OCI-M1 (cell line): ENCODE measurements at regions not wholly inside any gene's neighbourhood (a gene's known extent, or its start where the extent isn't known, plus 50 kb on each side); places are given as distances from the start of the nearest gene placed in this dataset.

Experiments
- DNase-seq: peaks from one replicate; lab custom pipeline; 2025; lab: John Stamatoyannopoulos, UW

DNA sequence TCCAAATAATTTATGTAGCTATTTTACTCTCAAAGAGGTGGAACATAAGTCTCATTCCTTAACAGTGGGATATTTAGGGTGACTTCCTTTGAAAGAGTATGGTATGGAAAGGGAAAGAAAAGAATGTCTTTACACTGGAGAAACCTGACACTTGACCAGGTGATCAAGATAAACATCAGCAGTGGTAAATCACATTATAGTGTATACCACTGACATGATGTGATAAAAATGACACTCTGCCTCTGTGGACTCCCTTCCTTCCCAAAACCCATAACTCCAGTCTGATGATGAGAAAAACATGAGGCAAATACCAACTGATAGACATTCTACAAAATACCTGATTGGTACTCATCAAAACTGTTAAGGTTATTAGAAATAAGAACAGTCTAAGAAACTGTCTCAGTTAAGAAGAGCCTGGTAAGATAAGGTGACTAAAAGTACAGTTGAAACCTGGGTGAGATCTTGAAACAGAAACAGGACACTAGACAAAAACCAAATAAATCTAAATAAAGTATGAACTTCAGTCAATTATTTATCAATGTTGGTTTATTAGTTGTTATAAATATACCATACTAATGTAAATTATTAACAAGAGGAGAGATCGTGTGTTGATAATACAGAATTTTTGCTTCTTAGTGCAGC, 144.2 kb upstream of the PCDH18 start:
- DNase-seq = no peak

DNA sequence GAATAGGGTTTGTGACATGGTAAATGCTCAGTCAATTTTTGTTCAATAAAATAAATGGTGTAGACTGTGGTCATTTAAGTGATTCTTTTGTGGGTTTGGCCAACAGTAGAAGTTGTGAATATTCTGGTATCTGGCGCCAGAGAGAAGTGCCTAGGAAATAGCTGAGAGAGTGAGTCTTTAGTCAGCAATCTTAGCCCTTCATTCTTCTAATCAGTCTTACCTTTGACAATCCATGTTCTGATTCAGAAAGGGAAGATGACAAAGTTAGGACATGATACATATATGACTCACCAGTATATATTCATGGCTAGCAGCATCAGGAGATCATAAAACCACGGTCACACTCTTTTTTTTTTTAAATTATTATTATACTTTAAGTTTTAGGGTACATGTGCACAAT, 141.8 kb upstream of the PCDH18 start:
- DNase-seq = no peak

DNA sequence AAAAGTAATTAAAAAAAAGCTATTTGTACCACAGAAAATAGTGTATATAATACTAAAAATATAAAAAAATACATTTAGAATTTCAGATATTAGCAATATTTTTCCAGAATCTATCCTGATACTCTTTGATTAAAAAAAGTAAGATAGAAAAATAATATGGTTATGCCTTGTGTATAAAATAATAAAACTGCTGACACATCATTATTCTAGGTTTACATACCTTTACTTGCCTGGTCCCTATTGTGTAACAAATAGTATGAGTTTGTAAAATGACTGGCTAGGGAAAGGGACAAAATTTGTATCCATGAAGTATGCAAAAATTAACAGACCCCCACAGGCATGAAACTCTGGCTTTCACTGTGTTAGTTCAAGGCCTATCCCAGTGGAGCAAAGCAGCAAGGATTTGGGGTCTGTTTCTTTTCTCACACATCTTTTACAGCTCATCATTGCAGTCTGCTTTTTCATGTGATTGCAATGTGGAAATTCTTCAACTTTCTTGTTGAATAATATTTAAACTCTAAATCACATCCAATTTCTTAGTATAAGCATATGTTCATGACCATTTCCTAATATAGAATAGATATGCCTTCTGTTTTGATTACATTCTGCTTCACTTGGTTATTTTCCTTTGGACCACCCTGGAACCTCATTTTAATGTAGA, 136.7 kb upstream of the PCDH18 start:
- no peak for DNase-seq

- no peak for DNase-seq
These were observed 132.1 kb upstream of the PCDH18 start for GRCh38 chr4:137664416-137664815.

GRCh38 chr4:137664046-137664387, 131.7 kb upstream of the PCDH18 start:
- DNase-seq = no peak

DNA sequence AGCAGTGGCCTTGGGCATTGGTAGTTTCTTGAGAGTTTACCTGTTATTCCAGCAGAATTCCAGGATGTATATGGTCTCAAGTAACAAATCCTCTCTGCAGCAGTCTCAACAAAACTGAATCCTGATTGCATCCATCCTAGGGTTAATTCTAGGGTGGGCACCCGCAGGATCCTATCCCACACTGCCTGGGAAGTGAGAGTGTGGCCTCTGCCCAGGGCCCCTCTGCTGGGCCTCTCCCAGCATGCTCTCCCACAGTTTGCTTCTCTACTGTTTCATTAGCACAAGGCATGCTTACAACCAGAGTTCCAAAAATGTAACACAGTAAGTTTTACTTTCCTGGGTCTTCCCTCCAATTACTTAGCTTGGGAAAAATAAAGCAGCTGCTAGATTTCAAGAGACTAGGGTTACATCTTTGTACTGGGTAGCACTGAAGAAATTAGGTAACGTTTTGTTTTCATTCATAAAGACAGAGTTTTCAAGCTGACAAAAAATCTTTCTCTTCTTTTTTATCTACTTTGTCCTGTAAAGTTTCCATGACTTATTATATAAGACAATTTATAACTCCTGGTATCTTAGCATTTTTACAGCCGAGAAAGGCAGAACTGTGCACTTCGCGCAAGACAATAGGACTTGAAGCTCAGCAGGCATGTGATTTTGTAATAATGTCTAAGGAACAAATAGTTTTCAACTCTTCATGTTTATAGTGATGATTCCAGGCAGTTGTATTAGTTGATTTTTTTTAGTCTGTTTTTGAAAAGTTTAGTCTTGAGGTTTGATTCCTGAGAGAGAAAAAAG, 131.2 kb upstream of the PCDH18 start:
- DNase-seq = peak; percentile 41

- DNase-seq = peak; percentile 79
These were observed 129.4 kb upstream of the PCDH18 start for GRCh38 chr4:137661693-137662092.

GRCh38 chr4:137660211-137660610, 127.9 kb upstream of the PCDH18 start:
- no peak for DNase-seq

GRCh38 chr4:137659431-137659830, 127.1 kb upstream of the PCDH18 start:
- no peak for DNase-seq

GRCh38 chr4:137656661-137657060, 124.4 kb upstream of the PCDH18 start:
- DNase-seq = peak; percentile 21

GRCh38 chr4:137655302-137655701, 123.0 kb upstream of the PCDH18 start:
- DNase-seq = no peak

DNA sequence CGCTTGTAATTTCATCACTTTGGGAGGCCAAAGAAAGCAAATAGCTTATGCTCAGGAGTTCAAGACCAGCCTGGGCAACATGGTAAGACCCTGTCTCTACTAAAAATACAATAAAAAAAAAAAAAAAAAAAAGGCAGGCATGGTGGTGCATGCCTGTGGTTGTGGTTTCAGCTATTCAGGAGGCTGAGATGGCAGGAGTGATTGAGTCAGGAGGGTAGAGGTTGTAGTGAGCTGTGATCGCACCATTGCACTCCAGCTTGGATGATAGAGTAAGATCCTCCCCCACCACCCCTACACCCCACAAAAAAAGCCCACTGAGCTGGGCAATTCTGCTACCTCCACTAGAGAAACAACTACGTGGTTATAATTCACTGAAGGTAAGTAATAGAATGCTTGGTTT, 118.8 kb upstream of the PCDH18 start:
- no peak for DNase-seq

- DNase-seq = no peak
These were observed 117.6 kb upstream of the PCDH18 start for GRCh38 chr4:137649711-137650450.

GRCh38 chr4:137648531-137648930, 116.2 kb upstream of the PCDH18 start:
- no peak for DNase-seq

GRCh38 chr4:137647375-137647774, 115.1 kb upstream of the PCDH18 start:
- no peak for DNase-seq

DNA sequence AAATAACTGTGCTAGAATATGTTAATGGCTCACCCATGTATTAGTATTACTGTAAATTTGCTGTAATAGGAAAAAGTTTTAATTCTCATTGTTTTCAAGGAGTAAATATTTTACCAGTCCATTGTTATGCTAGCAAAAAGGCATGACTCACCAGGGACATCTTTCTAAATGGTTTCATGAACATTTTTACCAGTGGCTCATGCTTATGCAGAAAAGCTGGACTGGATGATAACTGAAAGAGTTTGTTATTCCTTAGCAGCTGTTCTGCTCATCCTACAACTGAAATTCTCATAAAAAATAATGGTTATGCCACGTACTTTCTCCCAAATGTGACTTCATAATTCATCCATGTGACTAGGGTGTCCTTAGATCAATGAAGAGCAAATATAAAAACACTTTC, 111.9 kb upstream of the PCDH18 start:
- no peak for DNase-seq

GRCh38 chr4:137641544-137641943, 109.2 kb upstream of the PCDH18 start:
- DNase-seq = no peak

- DNase-seq = no peak
These were observed 108.5 kb upstream of the PCDH18 start for GRCh38 chr4:137640838-137641158.

- no peak for DNase-seq
These were observed 108.0 kb upstream of the PCDH18 start for GRCh38 chr4:137640156-137640837.

- DNase-seq = no peak
These were observed 106.6 kb upstream of the PCDH18 start for GRCh38 chr4:137638934-137639333.

- DNase-seq = no peak
These were observed 103.3 kb upstream of the PCDH18 start for GRCh38 chr4:137635601-137636000.

GRCh38 chr4:137635108-137635507, 102.8 kb upstream of the PCDH18 start:
- DNase-seq = no peak
